GM12878 (cell line): ENCODE measurements at regions not wholly inside any gene's neighbourhood (a gene's known extent, or its start where the extent isn't known, plus 50 kb on each side); places are given as distances from the start of the nearest gene placed in this dataset.

Source experiments
- ATAC-seq: fragments of 200-7000 bp; cut with Tn5 transposase; 3 replicates; pipeline ENCODE4 v1.9.1; 2020; ENCODE audit warnings: mild to moderate bottlenecking, moderate library complexity
- BruUV-seq: library from RNA; stranded (reverse); fragments of 400-500 nt; replicated peaks from 2 replicates; lab custom pipeline; 2021; lab: Mats Ljungman, UMichigan
- CTCF ChIA-PET: fragments of 300-600 bp; sonication (Branson Sonifier 250); formaldehyde crosslinking; extraction: SDS; loops from one replicate; lab custom pipeline; 2021; ENCODE audit warnings: inconsistent platforms; lab: Yijun Ruan, JAX
- POLR2A ChIA-PET: fragments of 350-600 bp; formaldehyde crosslinking; extraction: SDS; loops from one replicate; lab custom pipeline; 2021; ENCODE audit warnings: inconsistent platforms; lab: Charles Lee
- RAD21 ChIA-PET: fragments of 300-600 bp; sonication (Branson Sonifier 250); formaldehyde crosslinking; loops from one replicate; lab custom pipeline; 2023; ENCODE audit warnings: antibody characterized with exemption; ENCODE audit not compliant: unreplicated experiment; lab: Charles Lee
- SMC1A ChIA-PET: fragments of 300-600 bp; sonication (Branson Sonifier 250); formaldehyde crosslinking; loops from one replicate; lab custom pipeline; 2023; ENCODE audit not compliant: unreplicated experiment, uncharacterized antibody; lab: Charles Lee
- DNase-seq: peaks from one replicate; pipeline ENCODE4 v3.0.0-alpha.2; 2011; ENCODE audit warnings: low read depth, low spot score
- FAIRE-seq: peaks from 3 replicates; lab custom pipeline; 2011; peaks lifted over from hg19 to GRCh38; lab: Jason Lieb, UNC
- H2AFZ ChIP-seq: 2 replicates; pipeline ENCODE4 v1.6.0; 2011; ENCODE audit warnings: low read depth, low read length, control low read depth; ENCODE audit not compliant: control insufficient read depth
- H3K27ac ChIP-seq: 2 replicates; pipeline ENCODE4 v1.5.1; 2011; ENCODE audit warnings: control low read depth; ENCODE audit not compliant: control insufficient read depth, insufficient read depth
- H3K27me3 ChIP-seq, 2 experiments: replicated peaks in 1 of 2; 2 replicates each; pipeline versions ENCODE4 v1.6.0 to v1.6.1; 2011; ENCODE audit warnings: low read length in 1 of 2; ENCODE audit not compliant: control insufficient read depth in 2 of 2, insufficient read depth in 2 of 2
- H3K36me3 ChIP-seq, 2 experiments: 2 replicates each; pipeline ENCODE4 v1.5.1; 2011; ENCODE audit warnings: low read length in 1 of 2; ENCODE audit not compliant: control insufficient read depth in 2 of 2, insufficient read depth in 2 of 2
- H3K4me1 ChIP-seq: 2 replicates; pipeline ENCODE4 v1.6.1; 2011; ENCODE audit warnings: mild to moderate bottlenecking, low read length, moderate library complexity, mixed read lengths; ENCODE audit not compliant: control insufficient read depth, insufficient read depth
- H3K4me2 ChIP-seq: 2 replicates; pipeline ENCODE4 v1.6.0; 2011; ENCODE audit warnings: control low read depth; ENCODE audit not compliant: control insufficient read depth, insufficient read depth
- H3K4me3 ChIP-seq: fragments of 200-600 bp; sonication (generic); 2 replicates; pipeline ENCODE4 v1.5.1; 2016
- H3K79me2 ChIP-seq: 2 replicates; pipeline ENCODE4 v1.6.0; 2011; ENCODE audit warnings: low read length; ENCODE audit not compliant: control insufficient read depth, insufficient read depth
- H3K9ac ChIP-seq: 2 replicates; pipeline ENCODE4 v1.8.0; 2011; ENCODE audit warnings: low read length, control low read depth, mixed read lengths; ENCODE audit not compliant: control insufficient read depth, insufficient read depth
- H3K9me3 ChIP-seq: replicated peaks from 3 replicates; pipeline ENCODE4 v1.5.1; 2011; ENCODE audit warnings: mild to moderate bottlenecking, low read length; ENCODE audit not compliant: control insufficient read depth, insufficient read depth
- H4K20me1 ChIP-seq: 2 replicates; pipeline ENCODE4 v1.6.0; 2011; ENCODE audit not compliant: control insufficient read depth, insufficient read depth
- HDAC6 ChIP-seq: fragments of 200-600 bp; sonication (generic); IDR thresholded peaks from one replicate; pipeline ENCODE4 v1.8.0; 2017; ENCODE audit warnings: antibody characterized with exemption; ENCODE audit not compliant: unreplicated experiment
- IRF5 ChIP-seq: fragments of 450-650 bp; IDR thresholded peaks from 2 replicates; pipeline ENCODE4 v1.6.1; 2017; ENCODE audit warnings: borderline replicate concordance
- LARP7 ChIP-seq: fragments of 450-650 bp; IDR thresholded peaks from 2 replicates; pipeline ENCODE4 v1.6.1; 2017; ENCODE audit warnings: mild to moderate bottlenecking
- MEF2A ChIP-seq: IDR thresholded peaks from 2 replicates; pipeline ENCODE4 v1.6.1; 2011; ENCODE audit warnings: low read depth, mild to moderate bottlenecking, low read length, moderate library complexity; ENCODE audit not compliant: insufficient read depth
- NR2F1 ChIP-seq: fragments of 450-650 bp; conservative IDR thresholded peaks from 2 replicates; pipeline ENCODE4 v1.6.1; 2017; ENCODE audit warnings: mild to moderate bottlenecking
- SIN3A ChIP-seq: IDR thresholded peaks from 2 replicates; pipeline ENCODE4 v1.6.1; 2012; ENCODE audit warnings: low read depth, low read length, improper control_type of control experiment
- SUZ12 ChIP-seq: fragments of 200-600 bp; sonication (generic); IDR thresholded peaks from one replicate; pipeline ENCODE4 v1.6.1; 2018; ENCODE audit warnings: antibody characterized with exemption, mild to moderate bottlenecking; ENCODE audit not compliant: unreplicated experiment
- WGBS: methylation state at CpG from one replicate; pipeline ENCODE4 v1.1.6; 2016; ENCODE audit warnings: low lambda C conversion rate; ENCODE audit not compliant: insufficient replicate concordance, insufficient coverage; ENCODE audit errors: missing lambda C conversion rate; 5-methylcytosine and 5-hydroxymethylcytosine counted together
- in situ Hi-C: fragments of 300-500 bp; cut with MboI; formaldehyde crosslinking; loops from 9 replicates; pipeline ENCODE4 v1.14.3; 2018; ENCODE audit warnings: mixed read lengths
- intact Hi-C: fragments of 100-400 bp; cut with micrococcal nuclease; formaldehyde crosslinking; loops from one replicate; pipeline ENCODE4 v1.14.2; 2022; ENCODE audit not compliant: unreplicated experiment

GRCh38 chr22:46027211-46028105 lies 50.5 kb upstream of the WNT7B start:
- no peak overlapping the region for H3K27ac ChIP-seq
- intact Hi-C loops (no loop called here), in situ Hi-C loops (no loop called here)
- no peak for ATAC-seq
- no peak for TF ChIP-seq MEF2A
- no peak for TF ChIP-seq IRF5
- peak; percentile 48 for TF ChIP-seq SUZ12
- no peak for TF ChIP-seq SIN3A
- no peak for TF ChIP-seq HDAC6
- TF ChIP-seq NR2F1: peak; percentile 42; the same call in 1 of the 2 replicates
- no peak for TF ChIP-seq LARP7
- no peaks in the 10 kb centered on the region for H3K79me2 ChIP-seq
- H3K27me3 ChIP-seq: peaks cover 9% of the 10 kb centered on the region in 2 experiments; a peak in 3 of 4 replicates
- DNase-seq: no peak
- 23% methylated on average over 65 of the region's 89 CpGs for WGBS
- H3K9ac ChIP-seq: no peak overlapping the region
- ChIA-PET POLR2A (no interaction called here), SMC1A (no interaction called here), CTCF (no interaction called here), RAD21 (no interaction called here)
- peak overlapping the region; percentile 60 for H3K4me2 ChIP-seq
- H3K4me1 ChIP-seq: no peaks in the 10 kb centered on the region
- peak overlapping the region; percentile 12; the same call in 1 of the 2 replicates for H2AFZ ChIP-seq
- no peaks in the 10 kb centered on the region for H3K9me3 ChIP-seq
- no peak for FAIRE-seq
- BruUV-seq: no TSS peak
- no peaks in the 10 kb centered on the region for H3K36me3 ChIP-seq
- no peak overlapping the region for H3K4me3 ChIP-seq
- H4K20me1 ChIP-seq: no peaks in the 10 kb centered on the region
